DOHH2 (cell line): ENCODE measurements at regions not wholly inside any gene's neighbourhood (a gene's known extent, or its start where the extent isn't known, plus 50 kb on each side); places are given as distances from the start of the nearest gene placed in this dataset.

ENCODE experiments used
- CTCF ChIP-seq: fragments of 200-600 bp; sonication (generic); IDR thresholded peaks from one replicate; pipeline ENCODE4 v1.5.1; 2014; ENCODE audit warnings: antibody characterized with exemption, mild to moderate bottlenecking, low read depth, low read length; ENCODE audit not compliant: poor library complexity, severe bottlenecking
- EZH2phosphoT487 ChIP-seq: fragments of 200-600 bp; sonication (generic); IDR thresholded peaks from 2 replicates; pipeline ENCODE4 v1.6.1; 2017; ENCODE audit warnings: borderline replicate concordance, mild to moderate bottlenecking, antibody characterized with exemption, low read length, moderate library complexity, mixed read lengths

GRCh38 chr18:61637319-61637718 lies 255.5 kb downstream of the RNF152 start:
- TF ChIP-seq CTCF (no peak), EZH2phosphoT487 (no peak)
